ENCODE measurements at regions not wholly inside any gene's neighbourhood (a gene's known extent, or its start where the extent isn't known, plus 50 kb on each side); places are given as distances from the start of the nearest gene placed in this dataset.

DNA sequence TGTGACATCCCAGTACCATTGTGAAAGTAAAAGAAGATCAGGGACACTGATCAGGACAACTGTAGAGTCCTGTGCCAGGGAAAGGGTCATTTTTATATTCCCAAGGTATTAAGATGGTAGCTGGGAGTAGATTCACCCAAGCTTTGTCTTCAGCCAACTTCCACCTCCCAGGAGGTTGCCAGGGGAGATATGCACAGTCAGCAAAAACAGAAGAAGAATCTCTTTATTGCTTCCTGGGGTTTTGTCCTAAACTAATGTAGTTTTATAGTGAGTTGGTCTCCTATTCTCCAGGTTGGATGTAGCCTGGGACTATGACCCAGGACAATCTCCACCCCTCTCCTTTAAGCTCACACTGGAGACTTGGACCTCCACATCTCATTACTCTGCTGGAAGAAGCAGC, 139.2 kb downstream of the RAMP3 start:
- TF ChIP-seq ZNF274 (IDR thresholded peaks at IDR 0.05; ENCODE audit: low read depth, low read length) (no peak), SUZ12 (IDR thresholded peaks at IDR 0.05; ENCODE audit: extremely low read depth, insufficient read depth, insufficient read length) (no peak)
